ENCODE measurements at regions not wholly inside any gene's neighbourhood (a gene's known extent, or its start where the extent isn't known, plus 50 kb on each side); places are given as distances from the start of the nearest gene placed in this dataset.
A peak's percentile ranks its signal among the peaks of the same experiment; 100 is the strongest.

GRCh38 chr14:49189375-49189774 is 396.8 kb downstream of the RPS29 start:
- DNase-seq (no peak), ATAC-seq (peak in 2 of 4 donors; percentile 39 to 60), FAIRE-seq (no peak)
- intact Hi-C loops (cut with DNase I), result no loop called here
- Histone ChIP-seq H3K4me3 (no peak overlapping the region), H3K27ac (peak overlapping the region in 1 of 4 donors; percentile 12), H3K4me1 (no peaks in the 10 kb centered on the region), H3K27me3 (no peaks in the 10 kb centered on the region), H3K36me3 (no peaks in the 10 kb centered on the region), H3K9me3 (no peaks in the 10 kb centered on the region)
- 5 to 19% methylated on average over 1 of the region's 1 CpG for WGBS, 2 donors
- TF ChIP-seq, protein P1, sequence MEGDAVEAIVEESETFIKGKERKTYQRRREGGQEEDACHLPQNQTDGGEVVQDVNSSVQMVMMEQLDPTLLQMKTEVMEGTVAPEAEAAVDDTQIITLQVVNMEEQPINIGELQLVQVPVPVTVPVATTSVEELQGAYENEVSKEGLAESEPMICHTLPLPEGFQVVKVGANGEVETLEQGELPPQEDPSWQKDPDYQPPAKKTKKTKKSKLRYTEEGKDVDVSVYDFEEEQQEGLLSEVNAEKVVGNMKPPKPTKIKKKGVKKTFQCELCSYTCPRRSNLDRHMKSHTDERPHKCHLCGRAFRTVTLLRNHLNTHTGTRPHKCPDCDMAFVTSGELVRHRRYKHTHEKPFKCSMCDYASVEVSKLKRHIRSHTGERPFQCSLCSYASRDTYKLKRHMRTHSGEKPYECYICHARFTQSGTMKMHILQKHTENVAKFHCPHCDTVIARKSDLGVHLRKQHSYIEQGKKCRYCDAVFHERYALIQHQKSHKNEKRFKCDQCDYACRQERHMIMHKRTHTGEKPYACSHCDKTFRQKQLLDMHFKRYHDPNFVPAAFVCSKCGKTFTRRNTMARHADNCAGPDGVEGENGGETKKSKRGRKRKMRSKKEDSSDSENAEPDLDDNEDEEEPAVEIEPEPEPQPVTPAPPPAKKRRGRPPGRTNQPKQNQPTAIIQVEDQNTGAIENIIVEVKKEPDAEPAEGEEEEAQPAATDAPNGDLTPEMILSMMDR (IDR thresholded peaks at IDR 0.05), result no peak

DNA sequence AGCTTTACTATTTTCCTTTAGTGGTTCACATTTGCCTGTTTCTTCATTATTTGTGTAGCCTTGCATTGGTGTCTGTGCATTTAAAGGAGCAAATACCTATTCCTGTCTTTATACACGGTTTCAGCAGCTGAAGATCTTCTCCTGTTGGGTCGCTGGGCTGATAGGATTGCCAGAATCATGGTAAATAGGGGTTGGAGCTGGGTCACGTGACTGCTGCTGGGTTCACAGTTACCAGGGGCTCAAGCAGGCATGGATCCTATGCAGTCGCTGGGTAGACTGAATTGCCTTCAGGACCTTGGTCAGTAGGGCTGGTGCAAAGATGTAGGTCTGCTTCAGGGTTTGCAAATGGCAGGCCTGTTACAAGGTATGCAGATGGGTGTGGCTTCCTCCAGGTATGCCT is 398.4 kb downstream of the RPS29 start:
- ATAC-seq, result no peak
- intact Hi-C loops (cut with DNase I), result no loop called here
- no peak for DNase-seq
- no peak overlapping the region for H3K4me3 ChIP-seq
- H3K36me3 ChIP-seq, result no peaks in the 10 kb centered on the region
- 62 to 79% methylated on average over 4 of the region's 4 CpGs for WGBS, 2 donors
- no peaks in the 10 kb centered on the region for H3K27me3 ChIP-seq
- no peaks in the 10 kb centered on the region for H3K4me1 ChIP-seq
- FAIRE-seq, result no peak
- H3K27ac ChIP-seq, result no peak overlapping the region
- TF ChIP-seq, protein P1 (IDR thresholded peaks at IDR 0.05), result no peak
- H3K9me3 ChIP-seq, result no peaks in the 10 kb centered on the region

DNA sequence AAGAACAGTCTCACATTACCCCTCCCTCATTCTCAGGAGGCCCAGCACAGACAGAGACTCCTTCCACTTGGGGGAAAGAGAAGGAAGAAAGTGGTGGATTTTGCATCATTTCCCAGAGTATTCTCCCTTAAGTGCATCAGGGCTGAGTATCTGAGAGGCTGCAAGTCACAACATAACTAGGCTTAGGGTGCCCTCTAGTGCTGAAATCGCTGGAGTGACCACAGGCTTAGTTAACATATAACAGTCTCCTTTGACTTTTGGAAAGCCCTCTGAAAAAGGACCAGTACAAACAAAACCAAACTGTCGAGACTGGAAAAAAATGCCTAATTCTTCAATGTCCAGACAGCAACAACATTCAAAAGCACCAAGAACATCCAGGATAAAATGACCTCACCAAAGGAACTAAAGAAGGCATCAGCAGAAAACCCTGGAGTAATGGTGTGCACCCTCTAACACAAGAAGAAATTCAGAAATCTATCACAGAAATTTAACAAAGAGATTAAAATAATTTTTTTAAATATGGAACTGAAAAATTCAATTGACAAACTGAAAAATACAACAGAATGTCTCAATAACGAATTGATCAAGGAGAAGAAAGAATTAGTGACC is 412.3 kb downstream of the RPS29 start:
- peak in 3 of 6 donors; percentile 17 to 51 (median 32) for DNase-seq
- no peaks in the 10 kb centered on the region for H3K9me3 ChIP-seq
- H3K36me3 ChIP-seq, result no peaks in the 10 kb centered on the region
- no peak for FAIRE-seq
- H3K27me3 ChIP-seq, result no peaks in the 10 kb centered on the region
- 2 to 7% methylated on average over 3 of the region's 3 CpGs for WGBS, 2 donors
- TF ChIP-seq, protein P1 (IDR thresholded peaks at IDR 0.05), result peak in 3 of 4 donors; percentile 9 to 26 (median 19)
- H3K4me3 ChIP-seq, result no peak overlapping the region
- intact Hi-C loops (cut with DNase I), result no loop called here
- no peaks in the 10 kb centered on the region for H3K4me1 ChIP-seq
- H3K27ac ChIP-seq, result no peak overlapping the region
- ATAC-seq, result peak; percentile 64 to 85 (median 75)

DNA sequence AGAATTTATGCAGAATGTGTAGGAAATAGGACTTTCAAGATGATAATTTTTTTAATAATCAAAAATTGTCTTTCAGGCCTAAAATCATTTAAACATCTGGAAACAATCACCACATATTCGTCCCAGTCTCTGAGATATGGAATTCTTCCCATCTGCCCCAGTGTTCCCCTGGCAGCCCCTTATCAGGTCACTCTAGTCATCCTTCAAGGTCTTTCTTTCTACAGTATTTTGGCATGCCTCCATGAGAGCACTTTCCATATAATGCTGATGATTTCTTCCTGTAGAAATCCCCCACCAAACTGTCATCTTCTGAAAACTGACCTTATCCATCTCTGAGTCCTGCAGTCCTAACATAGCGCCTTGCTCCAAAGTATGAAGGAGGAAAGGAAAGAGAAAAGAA is 422.1 kb downstream of the RPS29 start:
- ATAC-seq (no peak), FAIRE-seq (no peak), DNase-seq (no peak)
- H3K4me1 ChIP-seq, result no peaks in the 10 kb centered on the region
- 41 to 47% methylated on average over 2 of the region's 2 CpGs for WGBS, 2 donors
- no peaks in the 10 kb centered on the region for H3K36me3 ChIP-seq
- H3K9me3 ChIP-seq, result no peaks in the 10 kb centered on the region
- H3K4me3 ChIP-seq, result no peak overlapping the region
- no peaks in the 10 kb centered on the region for H3K27me3 ChIP-seq
- TF ChIP-seq, protein P1 (IDR thresholded peaks at IDR 0.05), result no peak
- intact Hi-C loops (cut with DNase I), result no loop called here
- no peak overlapping the region for H3K27ac ChIP-seq

DNA sequence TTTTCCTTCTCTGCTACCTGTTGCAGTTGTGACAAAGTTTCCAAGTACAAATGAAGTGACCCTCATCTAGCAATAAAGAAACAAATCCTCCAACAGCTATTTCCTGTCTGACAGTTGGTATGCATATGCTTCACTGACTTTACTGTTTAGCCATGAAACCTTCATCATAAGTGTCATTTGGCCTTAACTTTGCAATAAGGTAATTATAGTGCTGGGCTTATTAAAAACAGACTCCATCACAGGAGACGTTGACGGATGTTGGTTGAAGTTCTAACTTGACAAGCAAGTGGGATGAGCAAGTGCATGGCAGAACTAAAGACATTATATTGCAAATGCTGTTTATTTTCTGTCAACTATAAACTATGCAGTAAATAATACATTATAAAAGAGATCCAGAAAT is 425.2 kb downstream of the RPS29 start:
- TF ChIP-seq, protein P1 (IDR thresholded peaks at IDR 0.05), result no peak
- no peak overlapping the region for H3K4me3 ChIP-seq
- intact Hi-C loops (cut with DNase I), result no loop called here
- DNase-seq (no peak), ATAC-seq (no peak), FAIRE-seq (no peak)
- 52 to 74% methylated on average over 2 of the region's 2 CpGs for WGBS, 2 donors
- H3K36me3 ChIP-seq, result no peaks in the 10 kb centered on the region
- no peak overlapping the region for H3K27ac ChIP-seq
- no peaks in the 10 kb centered on the region for H3K4me1 ChIP-seq
- no peaks in the 10 kb centered on the region for H3K9me3 ChIP-seq
- H3K27me3 ChIP-seq, result no peaks in the 10 kb centered on the region

Data from pancreas (tissue), 10 donors.